IMR-90 (cell line): ENCODE measurements at regions not wholly inside any gene's neighbourhood (a gene's known extent, or its start where the extent isn't known, plus 50 kb on each side); places are given as distances from the start of the nearest gene placed in this dataset.

ENCODE experiments used
- ATAC-seq: fragments of 200-7000 bp; cut with Tn5 transposase; 2 replicates; pipeline ENCODE4 v1.9.1; 2020; ENCODE audit warnings: low read depth, mild to moderate bottlenecking, moderate library complexity
- BruUV-seq: library from RNA; stranded (reverse); fragments of 400-500 nt; replicated peaks from 2 replicates; lab custom pipeline; 2021; lab: Mats Ljungman, UMichigan
- CTCF ChIA-PET: fragments of 300-600 bp; formaldehyde crosslinking; extraction: SDS; loops from one replicate; lab custom pipeline; 2021; ENCODE audit warnings: antibody characterized with exemption; lab: Yijun Ruan, JAX
- POLR2A ChIA-PET: fragments of 300-600 bp; sonication (Branson Sonifier 250); formaldehyde crosslinking; loops from one replicate; lab custom pipeline; 2022; ENCODE audit warnings: antibody characterized with exemption; ENCODE audit not compliant: unreplicated experiment; lab: Charles Lee
- DNase-seq: peaks from one replicate; pipeline ENCODE4 v3.0.0; 2013
- H2AFZ ChIP-seq: replicated peaks from 2 replicates; pipeline ENCODE3; 2013; ENCODE audit warnings: low read length, mild to moderate bottlenecking; ENCODE audit not compliant: poor library complexity
- H2AK5ac ChIP-seq: 2 replicates; pipeline ENCODE4 v1.6.1; 2013; ENCODE audit warnings: low read depth, low read length, inconsistent platforms
- H2AK9ac ChIP-seq: replicated peaks from 2 replicates; pipeline ENCODE3; 2013; ENCODE audit warnings: mild to moderate bottlenecking, low read depth, low read length, moderate library complexity; ENCODE audit not compliant: poor library complexity
- H2BK120ac ChIP-seq: 2 replicates; pipeline ENCODE4 v1.6.1; 2013; ENCODE audit warnings: low read depth, low read length, inconsistent platforms
- H2BK15ac ChIP-seq: 3 replicates; pipeline ENCODE4 v1.6.1; 2013; ENCODE audit warnings: low read depth, low read length, inconsistent platforms
- H2BK20ac ChIP-seq: 2 replicates; pipeline ENCODE4 v1.6.1; 2013; ENCODE audit warnings: low read depth, mild to moderate bottlenecking, inconsistent platforms, low read length, moderate library complexity
- H2BK5ac ChIP-seq: 2 replicates; pipeline ENCODE4 v1.6.1; 2013; ENCODE audit warnings: mild to moderate bottlenecking, low read depth, low read length, inconsistent platforms; ENCODE audit not compliant: poor library complexity, severe bottlenecking
- H3K14ac ChIP-seq: replicated peaks from 2 replicates; pipeline ENCODE4 v1.6.1; 2013; ENCODE audit warnings: low read depth, low read length, inconsistent platforms
- H3K18ac ChIP-seq: 2 replicates; pipeline ENCODE4 v1.6.1; 2013; ENCODE audit warnings: low read depth, low read length, control low read depth
- H3K23ac ChIP-seq: 2 replicates; pipeline ENCODE4 v1.6.1; 2013; ENCODE audit warnings: low read depth, low read length, inconsistent platforms
- H3K27ac ChIP-seq: 2 replicates; pipeline ENCODE4 v1.5.1; 2013; ENCODE audit warnings: mild to moderate bottlenecking, control low read depth, low read length; ENCODE audit not compliant: insufficient read depth
- H3K27me3 ChIP-seq: 2 replicates; pipeline ENCODE4 v1.6.1; 2013; ENCODE audit warnings: low read length; ENCODE audit not compliant: control insufficient read depth, insufficient read depth
- H3K36me3 ChIP-seq: 2 replicates; pipeline ENCODE4 v1.6.1; 2013; ENCODE audit warnings: low read length, mixed read lengths; ENCODE audit not compliant: control insufficient read depth, insufficient read depth
- H3K4ac ChIP-seq: 2 replicates; pipeline ENCODE4 v1.6.1; 2013; ENCODE audit warnings: low read depth, low read length, inconsistent platforms
- H3K4me1 ChIP-seq: 2 replicates; pipeline ENCODE4 v1.6.1; 2013; ENCODE audit warnings: low read length, mixed read lengths; ENCODE audit not compliant: control insufficient read depth, insufficient read depth
- H3K4me2 ChIP-seq: 2 replicates; pipeline ENCODE4 v1.6.1; 2013; ENCODE audit warnings: low read depth, mild to moderate bottlenecking, control low read depth, low read length, moderate library complexity
- H3K4me3 ChIP-seq: 2 replicates; pipeline ENCODE4 v1.5.1; 2013; ENCODE audit warnings: low read depth, mild to moderate bottlenecking, control low read depth, low read length, moderate library complexity; ENCODE audit not compliant: insufficient read depth
- H3K56ac ChIP-seq: 2 replicates; pipeline ENCODE4 v1.6.1; 2013; ENCODE audit warnings: low read length, inconsistent platforms; ENCODE audit not compliant: insufficient read depth; ENCODE audit errors: extremely low read depth
- H3K79me1 ChIP-seq, 2 experiments: 2 replicates each; pipeline ENCODE4 v1.6.1; 2013; ENCODE audit warnings: low read length in 2 of 2, inconsistent platforms in 1 of 2, low read depth in 1 of 2
- H3K9ac ChIP-seq: 2 replicates; pipeline ENCODE4 v1.6.1; 2013; ENCODE audit warnings: low read depth, low read length, control low read depth
- H3K9me1 ChIP-seq: 2 replicates; pipeline ENCODE4 v1.6.1; 2013; ENCODE audit warnings: low read length, inconsistent platforms; ENCODE audit not compliant: insufficient read depth
- H3K9me3 ChIP-seq: 2 replicates; pipeline ENCODE4 v1.6.1; 2013; ENCODE audit warnings: low read length; ENCODE audit not compliant: control insufficient read depth, insufficient read depth
- H4K20me1 ChIP-seq: 2 replicates; pipeline ENCODE4 v1.6.1; 2013; ENCODE audit warnings: low read length, inconsistent platforms; ENCODE audit not compliant: insufficient read depth
- H4K5ac ChIP-seq: 2 replicates; pipeline ENCODE4 v1.6.1; 2013; ENCODE audit warnings: mild to moderate bottlenecking, low read depth, low read length, control low read depth
- H4K8ac ChIP-seq, 2 experiments: 2 replicates each; pipeline ENCODE4 v1.6.1; 2013; ENCODE audit warnings: low read depth in 2 of 2, low read length in 2 of 2, control low read depth in 1 of 2, inconsistent platforms in 1 of 2
- H4K91ac ChIP-seq: 2 replicates; pipeline ENCODE4 v1.6.1; 2013; ENCODE audit warnings: low read depth, low read length, inconsistent platforms; ENCODE audit not compliant: insufficient read depth
- MAFK ChIP-seq: IDR thresholded peaks from 2 replicates; pipeline ENCODE4 v1.6.1; 2012; ENCODE audit warnings: low read depth, low read length, improper control_type of control experiment
- MXI1 ChIP-seq: IDR thresholded peaks from 2 replicates; pipeline ENCODE4 v1.6.1; 2012; ENCODE audit warnings: low read depth, mild to moderate bottlenecking, low read length, moderate library complexity, borderline replicate concordance
- RCOR1 ChIP-seq: IDR thresholded peaks from 2 replicates; pipeline ENCODE4 v1.6.1; 2012; ENCODE audit warnings: mild to moderate bottlenecking, low read length, improper control_type of control experiment; ENCODE audit not compliant: insufficient replicate concordance
- USF2 ChIP-seq: fragments of 150-350 bp; IDR thresholded peaks from 2 replicates; pipeline ENCODE4 v1.6.1; 2017; ENCODE audit warnings: mild to moderate bottlenecking, antibody characterized with exemption, low read length, low read depth
- WGBS, 2 experiments: methylation state at CpG; one replicate each; pipeline versions ENCODE4 v1.1.5 to v1.1.7; 2013; ENCODE audit warnings: missing lambda C conversion rate in 2 of 2; ENCODE audit not compliant: insufficient read length in 1 of 2; ENCODE audit errors: extremely low coverage in 2 of 2; 5-methylcytosine and 5-hydroxymethylcytosine counted together
- dilution Hi-C: fragments of 300-500 bp; cut with HindIII; formaldehyde crosslinking; loops from one replicate; pipeline ENCODE4 v1.14.3; 2018; ENCODE audit warnings: low sequenced_read_pairs; ENCODE audit not compliant: unreplicated experiment
- in situ Hi-C: fragments of 300-500 bp; cut with MboI; formaldehyde crosslinking; loops from 3 replicates; pipeline ENCODE4 v1.14.3; 2019; ENCODE audit warnings: low sequenced_read_pairs, inconsistent platforms, mixed read lengths
- intact Hi-C: fragments of 100-400 bp; cut with micrococcal nuclease; formaldehyde crosslinking; loops from 2 replicates; pipeline ENCODE4 v1.10.0; 2022

- no peak for ATAC-seq
- no peaks in the 10 kb centered on the region for H3K9me1 ChIP-seq
- no peak overlapping the region for H4K5ac ChIP-seq
- H3K18ac ChIP-seq = no peak overlapping the region
- no peak overlapping the region for H2AFZ ChIP-seq
- H3K9me3 ChIP-seq = peaks cover 37% of the 10 kb centered on the region
- CTCF ChIA-PET = no interaction called here
- no peak for DNase-seq
- H4K91ac ChIP-seq = no peak overlapping the region
- H3K27me3 ChIP-seq = no peaks in the 10 kb centered on the region
- H2BK20ac ChIP-seq = no peak overlapping the region
- no peaks in the 10 kb centered on the region for H3K79me1 ChIP-seq
- POLR2A ChIA-PET = no interaction called here
- H4K8ac ChIP-seq = no peak overlapping the region
- WGBS, 2 experiments = 14% methylated on average over 1 of the region's 5 CpGs; no CpG with 5 or more reads in 1 of the 2 experiments
- H4K20me1 ChIP-seq = no peaks in the 10 kb centered on the region
- no peak overlapping the region for H3K23ac ChIP-seq
- H2BK5ac ChIP-seq = no peak overlapping the region
- H2AK5ac ChIP-seq = no peak overlapping the region
- intact Hi-C loops = no loop called here
- TF ChIP-seq RCOR1 (no peak), MXI1 (no peak), USF2 (no peak), MAFK (no peak)
- BruUV-seq = no TSS peak
- in situ Hi-C loops = no loop called here
- H3K4me1 ChIP-seq = no peaks in the 10 kb centered on the region
- H3K14ac ChIP-seq = no peak overlapping the region
- H2BK15ac ChIP-seq = no peak overlapping the region
- dilution Hi-C loops = no loop called here
- no peak overlapping the region for H3K4ac ChIP-seq
- H2AK9ac ChIP-seq = no peak overlapping the region
- no peak overlapping the region for H2BK120ac ChIP-seq
- H3K36me3 ChIP-seq = no peaks in the 10 kb centered on the region
- no peak overlapping the region for H3K4me3 ChIP-seq
- H3K27ac ChIP-seq = no peak overlapping the region
- H3K9ac ChIP-seq = no peak overlapping the region
- no peak overlapping the region for H3K4me2 ChIP-seq
- H3K56ac ChIP-seq = no peak overlapping the region
These were observed 232.8 kb downstream of the TTLL2 start for GRCh38 chr6:167557675-167558074.
